ENCODE measurements at regions not wholly inside any gene's neighbourhood (a gene's known extent, or its start where the extent isn't known, plus 50 kb on each side); places are given as distances from the start of the nearest gene placed in this dataset.

- H2BK120ac ChIP-seq (replicated peaks; ENCODE audit: low read depth, low read length) = no peak overlapping the region
Measured at GRCh38 chr1:80221319-80221718, 1214.8 kb upstream of the ADGRL4 start.

More at GRCh38 chr1:80221319-80221718, 1214.8 kb upstream of the ADGRL4 start:
- Histone ChIP-seq H3K36me3 (ENCODE audit: control insufficient read depth in 2 of 4, insufficient read depth in 4 of 4, low read length in 3 of 4) (no peaks in the 10 kb centered on the region), H2BK20ac (ENCODE audit: low read length) (no peak overlapping the region), H3K9ac (replicated peaks in 1 of 4; ENCODE audit: extremely low read depth in 1 of 4, low read depth in 3 of 4, low read length in 3 of 4) (no peak overlapping the region), H3K4me1 (replicated peaks in 1 of 4; ENCODE audit: control insufficient read depth in 3 of 4, insufficient read depth in 4 of 4, low read length in 3 of 4) (no peaks in the 10 kb centered on the region), H3K4me2 (ENCODE audit: insufficient read depth in 1 of 2, low read depth in 2 of 2, low read length in 2 of 2) (no peak overlapping the region), H3K27me3 (replicated peaks in 1 of 4; ENCODE audit: control insufficient read depth in 3 of 4, extremely low read depth in 1 of 4, insufficient read depth in 3 of 4, low read length in 3 of 4) (no peaks in the 10 kb centered on the region), H3K23me2 (ENCODE audit: low read depth, low read length) (no peaks in the 10 kb centered on the region), H3K14ac (ENCODE audit: insufficient read length) (no peak overlapping the region), H4K8ac (ENCODE audit: extremely low read depth, insufficient read depth, low read length) (no peak overlapping the region), H3K4me3 (ENCODE audit: extremely low read depth in 1 of 4, insufficient read depth in 2 of 4, low read depth in 3 of 4, low read length in 4 of 4) (no peak overlapping the region), H4K5ac (ENCODE audit: insufficient read length, low read depth, low read length) (no peak overlapping the region), H2BK5ac (ENCODE audit: low read depth, low read length) (no peak overlapping the region), H3K4ac (replicated peaks; ENCODE audit: insufficient read length, low read depth, low read length) (no peak overlapping the region), H3K79me1 (ENCODE audit: low read depth, low read length) (no peaks in the 10 kb centered on the region), H2AK5ac (ENCODE audit: low read depth, low read length) (no peak overlapping the region), H3K23ac (ENCODE audit: insufficient read length) (no peak overlapping the region), H4K91ac (replicated peaks; ENCODE audit: insufficient read length, low read length) (no peak overlapping the region), H4K20me1 (replicated peaks in 1 of 2; ENCODE audit: control insufficient read depth in 1 of 2, insufficient read depth in 2 of 2, low read length in 2 of 2) (no peaks in the 10 kb centered on the region), H2BK12ac (ENCODE audit: low read depth, low read length) (no peak overlapping the region), H2AFZ (ENCODE audit: low read length) (no peak overlapping the region; the same call in 1 of the 2 replicates), H2BK15ac (ENCODE audit: low read length) (no peak overlapping the region), H3K79me2 (ENCODE audit: control insufficient read depth in 1 of 2, insufficient read depth in 2 of 2, low read length in 2 of 2) (no peaks in the 10 kb centered on the region), H3K56ac (replicated peaks; ENCODE audit: insufficient read length, low read depth, low read length) (no peak overlapping the region), H3K18ac (ENCODE audit: extremely low read depth, low read length) (no peak overlapping the region), H3K9me3 (ENCODE audit: insufficient read depth in 2 of 2, low read depth in 1 of 2, low read length in 1 of 2) (no peaks in the 10 kb centered on the region), H3K27ac (ENCODE audit: low read depth, low read length) (no peak overlapping the region)
- DNase-seq (ENCODE audit: low read depth in 1 of 2, low spot score in 2 of 2) = no peak
- ChIA-PET POLR2A (ENCODE audit: partially characterized antibody) (no interaction called here), CTCF (ENCODE audit: partially characterized antibody) (interaction anchor here (1.2 kb wide), 1 partner anchor 578 kb away, joined by 3 read pairs; no protein-coding TSS in a partner anchor)
- no peak for FAIRE-seq
- WGBS, 2 experiments (ENCODE audit: extremely low coverage in 1 of 2, insufficient coverage in 1 of 2, insufficient read length in 1 of 2, insufficient replicate concordance in 2 of 2, low coverage in 1 of 2, low lambda C conversion rate in 2 of 2, missing lambda C conversion rate in 1 of 2) = 90% methylated on average over 4 of the region's 4 CpGs; no CpG with 5 or more reads in 1 of the 2 experiments
- TF ChIP-seq POLR2A (IDR thresholded peaks at IDR 0.05; ENCODE audit: control extremely low read depth in 1 of 2, low read depth in 2 of 2, low read length in 2 of 2) (no peak), JUN (IDR thresholded peaks at IDR 0.05; ENCODE audit: low read depth, low read length) (no peak)

Measured in H1 (cell line).